HT-29 (cell line): ENCODE measurements at regions not wholly inside any gene's neighbourhood (a gene's known extent, or its start where the extent isn't known, plus 50 kb on each side); places are given as distances from the start of the nearest gene placed in this dataset.

Source experiments
- DNase-seq: peaks from one replicate; pipeline ENCODE4 v3.0.0-alpha.2; 2015; ENCODE audit warnings: low spot score

DNA sequence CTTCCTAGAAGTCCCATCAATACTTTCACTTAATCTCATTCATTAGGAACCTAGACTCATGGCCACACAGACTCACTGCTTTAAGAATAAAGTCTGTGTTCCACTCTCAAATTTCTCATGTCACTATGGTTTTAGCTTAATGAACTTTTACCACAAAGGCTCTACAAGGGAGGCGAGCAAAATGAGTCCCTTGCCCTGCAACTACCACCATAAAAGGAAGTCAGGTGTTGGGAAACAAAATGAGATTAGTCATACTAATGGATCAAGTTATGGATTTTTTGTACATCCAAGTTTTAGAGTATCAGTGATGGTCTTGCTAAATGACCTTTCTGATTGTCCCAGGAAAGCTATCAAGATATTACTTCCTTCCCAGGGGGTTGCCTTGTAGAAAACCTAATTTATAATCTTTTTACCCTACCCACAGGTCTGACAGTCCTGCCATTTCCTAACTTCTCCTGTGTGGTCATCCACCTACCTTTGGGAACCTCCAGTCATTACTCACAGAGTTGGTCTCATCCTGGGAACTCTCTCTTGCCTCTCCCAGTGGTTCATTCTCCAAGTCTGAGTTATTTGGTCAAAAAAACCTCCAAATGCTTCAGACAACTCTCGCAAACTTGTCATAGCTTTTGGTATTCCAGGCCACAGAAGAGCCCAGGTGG lies 51.8 kb upstream of the SLC16A1 start:
- DNase-seq: no peak

DNA sequence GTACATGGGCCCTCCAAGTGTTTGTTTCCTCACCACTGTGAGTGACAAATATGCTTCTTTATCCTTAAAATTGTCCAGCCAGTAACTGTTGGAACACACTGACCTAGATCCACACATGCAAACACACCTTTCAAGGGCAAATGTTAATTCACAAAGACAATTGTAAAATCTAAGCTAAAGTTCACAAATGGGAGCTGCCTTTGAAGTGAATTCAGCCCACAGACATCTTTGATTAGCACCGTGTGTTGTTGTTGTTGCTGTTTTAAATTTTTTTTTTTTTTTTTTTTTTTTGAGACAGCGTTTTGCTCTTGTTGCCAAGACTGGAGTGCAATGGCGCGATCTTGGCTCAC lies 52.3 kb upstream of the SLC16A1 start:
- DNase-seq: no peak

DNA sequence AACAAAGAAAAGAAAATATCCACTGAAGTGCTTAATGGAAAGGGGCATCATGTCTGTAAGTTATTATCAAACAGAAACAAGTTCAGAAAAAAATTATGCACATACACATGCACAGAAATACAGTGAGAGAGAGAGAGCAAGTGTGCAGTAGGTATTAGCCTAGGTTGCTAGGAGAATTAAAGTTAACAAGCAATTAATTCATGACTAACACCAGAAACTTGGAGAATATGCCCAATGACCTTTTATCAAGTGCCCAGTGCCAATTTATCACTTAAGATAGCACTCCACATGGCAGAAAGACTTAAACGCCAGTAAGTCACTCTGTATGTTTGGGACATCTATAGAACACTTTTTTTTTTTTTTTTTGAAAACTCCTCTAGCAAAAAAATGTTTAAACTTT lies 56.2 kb upstream of the SLC16A1 start:
- peak; percentile 45 for DNase-seq

GRCh38 chr1:113013823-113014222 lies 57.8 kb upstream of the SLC16A1 start:
- no peak for DNase-seq

DNA sequence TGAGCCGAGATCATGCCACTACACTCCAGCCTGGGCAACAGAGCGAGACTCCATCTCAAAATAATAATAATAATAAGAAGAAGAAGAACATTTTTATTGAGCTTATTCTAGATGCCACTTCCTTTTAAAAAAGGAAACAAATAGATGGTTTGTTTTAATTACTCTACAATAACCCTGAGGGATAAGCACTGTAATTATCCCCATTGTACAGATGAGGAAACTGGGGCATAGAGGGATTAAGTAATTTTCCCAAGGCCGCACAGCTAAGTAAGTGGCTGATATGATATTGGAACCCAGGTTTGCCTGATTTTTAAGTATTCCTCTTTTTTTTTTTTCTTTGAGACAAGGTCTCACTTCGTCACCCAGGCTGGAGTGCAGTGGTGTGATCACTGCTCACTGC lies 58.5 kb upstream of the LRIG2 start:
- no peak for DNase-seq

DNA sequence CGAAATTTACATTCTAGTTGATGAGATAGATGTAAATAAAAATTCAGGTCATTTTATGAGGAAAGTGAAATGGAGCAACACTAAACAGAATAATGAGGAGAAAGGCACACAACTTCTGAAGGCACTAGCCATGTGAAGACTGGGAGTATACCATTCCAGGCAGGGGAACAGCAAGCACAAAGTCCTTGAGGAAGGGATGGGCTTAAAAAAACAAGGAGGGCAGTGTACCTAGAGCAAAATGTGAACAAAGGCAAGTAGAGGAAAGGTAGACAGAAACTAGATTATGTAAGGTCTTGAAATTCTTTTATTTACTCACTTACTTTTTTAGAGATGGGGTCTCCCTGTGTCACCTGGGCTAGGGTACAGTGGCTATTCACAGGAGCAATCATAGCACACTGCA lies 54.1 kb upstream of the LRIG2 start:
- DNase-seq: peak; percentile 41

GRCh38 chr1:113021430-113022085 lies 51.4 kb upstream of the LRIG2 start:
- peak; percentile 22 for DNase-seq
